Lower leg skin (tissue), 3 donors: ENCODE measurements at regions not wholly inside any gene's neighbourhood (a gene's known extent, or its start where the extent isn't known, plus 50 kb on each side); places are given as distances from the start of the nearest gene placed in this dataset.

Source experiments
- POLR2A ChIP-seq, 2 donors: fragments of 450-650 bp; IDR thresholded peaks; one replicate each; pipeline ENCODE4 v1.6.1; 2016 to 2017; ENCODE audit warnings: antibody characterized with exemption in 2 of 2, mild to moderate bottlenecking in 1 of 2, moderate library complexity in 1 of 2
- TF ChIP-seq, protein P1 (sequence below), 3 donors: fragments of 450-650 bp; IDR thresholded peaks; one replicate each; pipeline ENCODE4 v1.5.1; 2016; ENCODE audit warnings: antibody characterized with exemption in 3 of 3, mild to moderate bottlenecking in 3 of 3, moderate library complexity in 2 of 3

DNA sequence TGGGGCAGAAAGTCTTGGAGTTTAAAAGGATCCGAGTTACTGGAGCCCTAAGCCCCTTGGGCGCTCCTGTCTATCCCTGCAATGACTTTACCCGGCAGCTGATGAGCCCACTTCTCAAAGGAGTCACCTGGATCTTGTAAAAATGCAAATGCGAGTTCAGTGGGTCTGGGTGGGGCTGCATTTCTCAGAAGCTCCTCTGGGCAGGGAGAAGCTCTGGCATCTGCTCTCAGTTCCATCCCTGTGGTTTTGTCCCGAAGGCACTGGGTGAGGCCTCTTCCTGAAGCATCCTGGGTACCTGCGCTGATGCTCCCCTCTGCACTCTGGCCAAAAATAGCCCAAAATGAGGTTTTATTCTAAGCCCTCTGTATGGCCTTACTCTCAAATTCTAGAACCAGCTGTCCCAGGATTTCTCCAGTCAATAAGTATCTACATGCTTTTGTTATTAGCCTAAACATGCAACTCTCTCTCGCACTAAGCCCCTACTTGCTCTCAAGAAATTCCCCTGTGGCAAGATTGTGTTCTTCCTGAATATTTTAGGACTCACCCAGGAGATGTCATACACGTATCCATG, 167.8 kb upstream of the APCDD1 start:
- TF ChIP-seq, protein P1, sequence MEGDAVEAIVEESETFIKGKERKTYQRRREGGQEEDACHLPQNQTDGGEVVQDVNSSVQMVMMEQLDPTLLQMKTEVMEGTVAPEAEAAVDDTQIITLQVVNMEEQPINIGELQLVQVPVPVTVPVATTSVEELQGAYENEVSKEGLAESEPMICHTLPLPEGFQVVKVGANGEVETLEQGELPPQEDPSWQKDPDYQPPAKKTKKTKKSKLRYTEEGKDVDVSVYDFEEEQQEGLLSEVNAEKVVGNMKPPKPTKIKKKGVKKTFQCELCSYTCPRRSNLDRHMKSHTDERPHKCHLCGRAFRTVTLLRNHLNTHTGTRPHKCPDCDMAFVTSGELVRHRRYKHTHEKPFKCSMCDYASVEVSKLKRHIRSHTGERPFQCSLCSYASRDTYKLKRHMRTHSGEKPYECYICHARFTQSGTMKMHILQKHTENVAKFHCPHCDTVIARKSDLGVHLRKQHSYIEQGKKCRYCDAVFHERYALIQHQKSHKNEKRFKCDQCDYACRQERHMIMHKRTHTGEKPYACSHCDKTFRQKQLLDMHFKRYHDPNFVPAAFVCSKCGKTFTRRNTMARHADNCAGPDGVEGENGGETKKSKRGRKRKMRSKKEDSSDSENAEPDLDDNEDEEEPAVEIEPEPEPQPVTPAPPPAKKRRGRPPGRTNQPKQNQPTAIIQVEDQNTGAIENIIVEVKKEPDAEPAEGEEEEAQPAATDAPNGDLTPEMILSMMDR (IDR thresholded peaks at IDR 0.05) = no peak
- no peak for TF ChIP-seq POLR2A (IDR thresholded peaks at IDR 0.05)
